Prostate gland (tissue), 2 donors: ENCODE measurements at regions not wholly inside any gene's neighbourhood (a gene's known extent, or its start where the extent isn't known, plus 50 kb on each side); places are given as distances from the start of the nearest gene placed in this dataset.

ENCODE experiments used
- DNase-seq: peaks from one replicate; pipeline ENCODE4 v3.0.0-alpha.2; 2019; ENCODE audit warnings: low spot score
- H3K27ac ChIP-seq, 2 donors: fragments of 200-600 bp; sonication (generic); 2 replicates each; pipeline ENCODE4 v1.5.1; 2017 to 2019
- H3K27me3 ChIP-seq: fragments of 200-600 bp; sonication (generic); replicated peaks from 2 replicates; pipeline ENCODE4 v1.5.1; 2019; ENCODE audit not compliant: insufficient read depth
- H3K36me3 ChIP-seq, 2 donors: fragments of 200-600 bp; sonication (generic); 1 replicate in 1 of 2; 2 replicates in 1 of 2; pipeline versions ENCODE4 v1.5.1 to v1.8.1; 2017 to 2019
- H3K4me1 ChIP-seq: fragments of 200-600 bp; sonication (generic); replicated peaks from 2 replicates; pipeline ENCODE4 v1.5.1; 2019
- H3K4me3 ChIP-seq, 2 donors: fragments of 200-600 bp; sonication (generic); 2 replicates each; pipeline ENCODE4 v1.5.1; 2017 to 2019
- H3K9me3 ChIP-seq: fragments of 200-600 bp; sonication (generic); 2 replicates; pipeline ENCODE4 v1.5.1; 2017
- POLR2A ChIP-seq: fragments of 450-650 bp; IDR thresholded peaks from one replicate; pipeline ENCODE4 v1.6.1; 2016; ENCODE audit warnings: antibody characterized with exemption, mild to moderate bottlenecking
- POLR2AphosphoS5 ChIP-seq: sonication (generic); formaldehyde crosslinking; IDR thresholded peaks from one replicate; pipeline ENCODE4 v1.6.1; 2017; ENCODE audit warnings: antibody characterized with exemption
- WGBS: methylation state at CpG from one replicate; pipeline ENCODE4 v1.1.5; 2018; 5-methylcytosine and 5-hydroxymethylcytosine counted together
- intact Hi-C: fragments of 100-400 bp; cut with DNase I; formaldehyde crosslinking; loops from one replicate; pipeline ENCODE4 v1.14.2; 2022
- TF ChIP-seq, protein P1 (sequence below), 4 experiments: fragments of 200-600 bp in 2 of 4; fragments of 450-650 bp in 2 of 4; sonication (generic) in 2 of 4; IDR thresholded peaks; 1 replicate in 3 of 4; 2 replicates in 1 of 4; pipeline ENCODE4 v1.5.1; 2016 to 2019; ENCODE audit warnings: antibody characterized with exemption in 4 of 4, mild to moderate bottlenecking in 2 of 4, moderate library complexity in 2 of 4

DNA sequence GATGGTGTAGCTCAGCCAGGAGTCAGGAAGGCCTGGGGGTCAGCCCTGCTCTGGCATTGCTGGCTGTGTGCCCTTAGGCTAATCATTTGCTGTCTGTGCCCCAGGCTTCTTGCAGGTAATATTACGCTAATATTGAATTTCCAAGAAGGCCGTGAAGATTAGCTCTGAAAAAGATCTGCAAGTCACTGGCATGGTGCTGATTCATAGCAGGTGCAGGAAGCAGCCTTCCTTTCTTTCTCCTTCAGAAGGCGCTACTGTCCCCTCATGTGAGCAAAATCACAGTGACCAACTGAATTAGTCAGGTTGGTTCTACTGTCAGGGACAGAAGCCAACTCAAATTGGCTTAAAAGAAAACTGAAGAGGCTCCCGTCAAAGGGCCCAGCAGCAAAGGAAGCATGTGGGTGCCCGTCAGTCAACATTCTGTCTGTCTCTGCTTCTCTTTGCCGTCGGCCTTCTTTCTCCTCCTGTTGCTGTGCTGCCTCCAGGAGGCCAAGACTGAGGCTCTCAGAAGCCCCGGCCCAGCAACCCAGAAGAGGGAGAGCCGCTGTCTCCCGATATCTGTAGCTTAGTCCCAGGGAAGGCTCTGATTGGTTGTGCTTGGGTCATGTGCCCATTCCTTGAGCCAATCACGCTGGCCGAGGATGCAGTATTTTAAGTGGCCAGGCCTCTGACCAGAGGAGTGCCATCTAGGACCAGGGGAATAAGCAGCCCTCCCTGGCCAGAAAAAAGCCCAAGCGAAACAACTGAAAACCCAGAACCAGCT is 67.8 kb upstream of the NEURL1B start:
- no peak overlapping the region for H3K4me3 ChIP-seq
- no peaks in the 10 kb centered on the region for H3K9me3 ChIP-seq
- intact Hi-C loops = no loop called here
- H3K27ac ChIP-seq = no peak overlapping the region
- TF ChIP-seq, protein P1, sequence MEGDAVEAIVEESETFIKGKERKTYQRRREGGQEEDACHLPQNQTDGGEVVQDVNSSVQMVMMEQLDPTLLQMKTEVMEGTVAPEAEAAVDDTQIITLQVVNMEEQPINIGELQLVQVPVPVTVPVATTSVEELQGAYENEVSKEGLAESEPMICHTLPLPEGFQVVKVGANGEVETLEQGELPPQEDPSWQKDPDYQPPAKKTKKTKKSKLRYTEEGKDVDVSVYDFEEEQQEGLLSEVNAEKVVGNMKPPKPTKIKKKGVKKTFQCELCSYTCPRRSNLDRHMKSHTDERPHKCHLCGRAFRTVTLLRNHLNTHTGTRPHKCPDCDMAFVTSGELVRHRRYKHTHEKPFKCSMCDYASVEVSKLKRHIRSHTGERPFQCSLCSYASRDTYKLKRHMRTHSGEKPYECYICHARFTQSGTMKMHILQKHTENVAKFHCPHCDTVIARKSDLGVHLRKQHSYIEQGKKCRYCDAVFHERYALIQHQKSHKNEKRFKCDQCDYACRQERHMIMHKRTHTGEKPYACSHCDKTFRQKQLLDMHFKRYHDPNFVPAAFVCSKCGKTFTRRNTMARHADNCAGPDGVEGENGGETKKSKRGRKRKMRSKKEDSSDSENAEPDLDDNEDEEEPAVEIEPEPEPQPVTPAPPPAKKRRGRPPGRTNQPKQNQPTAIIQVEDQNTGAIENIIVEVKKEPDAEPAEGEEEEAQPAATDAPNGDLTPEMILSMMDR (IDR thresholded peaks at IDR 0.05) = no peak
- TF ChIP-seq POLR2AphosphoS5 = no peak
- TF ChIP-seq POLR2A = no peak
- H3K27me3 ChIP-seq = no peaks in the 10 kb centered on the region
- no peak for DNase-seq
- no peaks in the 10 kb centered on the region for H3K36me3 ChIP-seq
- H3K4me1 ChIP-seq = no peaks in the 10 kb centered on the region
- WGBS = 91% methylated on average over 13 of the region's 13 CpGs

DNA sequence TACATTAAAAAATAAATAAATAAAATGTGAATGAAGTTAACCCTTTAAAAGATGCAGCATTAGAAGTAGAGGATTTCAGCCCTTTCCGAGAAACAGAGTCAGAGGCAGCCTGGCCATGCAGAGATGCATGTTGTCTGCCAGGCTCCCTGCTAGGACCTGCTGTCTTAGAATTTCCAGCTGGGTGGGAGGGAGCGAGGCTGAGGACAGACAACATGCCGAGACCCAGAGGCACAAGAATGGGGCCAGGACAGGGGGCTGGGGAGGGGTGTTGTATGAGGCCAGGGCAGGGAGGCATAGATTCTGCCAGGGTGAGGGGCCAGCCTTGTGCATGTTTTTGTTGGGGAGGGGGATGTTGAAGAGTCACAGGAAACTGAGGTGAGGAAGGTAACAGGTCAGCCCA is 68.6 kb upstream of the NEURL1B start:
- no peak for DNase-seq
- Histone ChIP-seq H3K36me3 (no peaks in the 10 kb centered on the region), H3K9me3 (no peaks in the 10 kb centered on the region), H3K4me3 (no peak overlapping the region), H3K27ac (no peak overlapping the region), H3K27me3 (no peaks in the 10 kb centered on the region), H3K4me1 (no peaks in the 10 kb centered on the region)
- intact Hi-C loops = no loop called here
- 95% methylated on average over 3 of the region's 3 CpGs for WGBS
- TF ChIP-seq POLR2A (no peak), POLR2AphosphoS5 (no peak)
- TF ChIP-seq, protein P1 (IDR thresholded peaks at IDR 0.05) = no peak

DNA sequence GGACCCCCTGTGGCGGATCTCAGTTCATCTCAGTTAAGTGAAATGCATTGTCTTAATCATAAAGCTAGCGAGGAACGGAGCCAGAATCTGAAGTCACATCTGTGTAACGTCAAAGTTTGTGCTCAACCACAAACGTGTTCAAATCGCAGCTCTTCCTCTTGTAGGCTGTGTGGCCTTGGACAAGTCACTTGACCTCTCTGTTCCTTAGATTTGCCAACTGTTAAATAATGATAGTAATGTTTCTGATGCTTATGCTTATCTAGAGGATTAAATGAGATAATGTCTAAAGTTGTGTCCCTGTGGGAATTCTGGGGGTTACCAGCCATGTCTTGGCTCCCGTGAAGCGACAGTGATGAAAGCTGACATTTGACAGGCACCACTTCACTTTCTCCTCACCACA is 69.2 kb upstream of the NEURL1B start:
- intact Hi-C loops = no loop called here
- no peak for TF ChIP-seq POLR2AphosphoS5
- TF ChIP-seq, protein P1 (IDR thresholded peaks at IDR 0.05) = no peak
- no peak for TF ChIP-seq POLR2A
- H3K4me3 ChIP-seq = no peak overlapping the region
- H3K4me1 ChIP-seq = no peaks in the 10 kb centered on the region
- WGBS = 90% methylated on average over 8 of the region's 8 CpGs
- H3K27ac ChIP-seq = no peak overlapping the region
- no peaks in the 10 kb centered on the region for H3K27me3 ChIP-seq
- no peak for DNase-seq
- no peaks in the 10 kb centered on the region for H3K36me3 ChIP-seq
- no peaks in the 10 kb centered on the region for H3K9me3 ChIP-seq

DNA sequence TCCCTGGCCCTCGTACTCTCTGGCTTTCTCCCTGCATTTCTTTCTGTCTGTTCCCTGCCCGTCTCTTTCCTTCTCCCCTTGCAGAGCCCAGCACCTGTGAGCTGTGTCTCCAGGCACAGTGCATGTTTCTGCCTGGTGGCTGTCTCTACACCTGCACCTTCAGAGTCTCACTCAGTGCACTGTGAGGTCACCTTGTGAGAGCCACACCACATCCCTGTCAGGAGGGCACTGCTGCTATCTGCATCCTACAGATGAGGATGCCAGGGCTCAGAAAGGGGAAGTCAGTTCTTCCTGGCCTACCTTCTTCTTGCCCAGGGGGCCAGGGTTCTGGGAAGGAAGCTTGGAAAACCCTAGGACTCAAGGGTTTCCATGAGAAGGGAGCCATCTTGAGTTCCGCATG is 69.7 kb upstream of the NEURL1B start:
- Histone ChIP-seq H3K27ac (peak overlapping the region; percentile 42 to 73), H3K4me1 (no peaks in the 10 kb centered on the region), H3K9me3 (no peaks in the 10 kb centered on the region), H3K4me3 (no peak overlapping the region), H3K27me3 (no peaks in the 10 kb centered on the region), H3K36me3 (no peaks in the 10 kb centered on the region)
- intact Hi-C loops = no loop called here
- TF ChIP-seq POLR2AphosphoS5 (no peak), POLR2A (no peak)
- TF ChIP-seq, protein P1 (IDR thresholded peaks at IDR 0.05) = no peak
- no peak for DNase-seq
- WGBS = 54% methylated on average over 3 of the region's 3 CpGs

DNA sequence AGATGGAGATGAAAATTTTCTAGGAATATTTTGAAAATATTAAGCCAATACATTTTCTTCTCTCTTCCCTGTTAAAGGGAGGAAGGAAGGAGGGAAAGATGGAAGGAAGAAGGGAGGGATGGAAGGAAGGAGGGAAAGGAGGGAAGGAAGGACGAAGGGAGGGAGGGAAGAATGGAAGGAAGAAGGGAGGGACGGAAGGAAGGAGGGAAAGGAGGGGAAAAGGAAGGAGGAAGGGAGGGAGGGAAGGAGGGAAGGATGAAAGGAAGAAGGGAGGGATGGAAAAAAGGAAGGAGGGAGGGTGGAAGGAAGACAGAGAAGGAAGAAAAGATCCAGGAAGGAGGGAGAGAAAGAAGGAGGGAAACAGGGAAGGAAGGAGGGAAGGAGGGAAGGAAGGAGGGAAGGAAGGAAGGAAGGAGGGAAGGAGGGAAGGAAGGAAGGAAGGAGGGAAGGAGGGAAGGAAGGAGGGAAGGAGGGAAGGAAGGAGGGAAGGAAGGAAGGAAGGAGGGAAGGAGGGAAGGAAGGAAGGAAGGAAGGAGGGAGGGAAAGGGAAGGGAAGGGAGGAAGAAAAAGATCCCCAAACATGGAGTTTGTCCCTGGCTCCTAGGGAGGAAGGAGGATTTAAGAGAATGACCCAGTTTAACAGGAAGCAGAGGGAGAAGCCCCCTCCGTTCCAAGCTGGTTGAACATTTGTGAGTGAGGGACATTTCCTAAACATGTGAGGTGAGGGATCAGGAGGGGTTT is 70.3 kb upstream of the NEURL1B start:
- Histone ChIP-seq H3K27ac (peak overlapping the region; percentile 42 to 73), H3K27me3 (no peaks in the 10 kb centered on the region), H3K4me1 (no peaks in the 10 kb centered on the region), H3K36me3 (no peaks in the 10 kb centered on the region), H3K4me3 (no peak overlapping the region), H3K9me3 (no peaks in the 10 kb centered on the region)
- DNase-seq = no peak
- WGBS = 73% methylated on average over 3 of the region's 3 CpGs
- intact Hi-C loops = no loop called here
- TF ChIP-seq POLR2AphosphoS5 (no peak), POLR2A (no peak)
- TF ChIP-seq, protein P1 (IDR thresholded peaks at IDR 0.05) = no peak
